HepG2 (cell line): ENCODE measurements at regions not wholly inside any gene's neighbourhood (a gene's known extent, or its start where the extent isn't known, plus 50 kb on each side); places are given as distances from the start of the nearest gene placed in this dataset.

Experiments
- JUNB ChIP-seq: sonication (generic); formaldehyde crosslinking; IDR thresholded peaks from 2 replicates; pipeline ENCODE4 v1.8.0; 2022; ENCODE audit warnings: missing genetic modification reagents, mild to moderate bottlenecking, borderline replicate concordance
- KDM5A ChIP-seq: fragments of 200-600 bp; sonication (generic); IDR thresholded peaks from 2 replicates; pipeline ENCODE4 v1.7.0; 2018; ENCODE audit warnings: antibody characterized with exemption, mild to moderate bottlenecking, low read length, borderline replicate concordance
- SETDB1 ChIP-seq: sonication (generic); formaldehyde crosslinking; IDR thresholded peaks from 2 replicates; pipeline ENCODE4 v1.5.1; 2020; ENCODE audit warnings: missing genetic modification reagents, mild to moderate bottlenecking, borderline replicate concordance
- ZNF350 ChIP-seq: sonication (generic); formaldehyde crosslinking; IDR thresholded peaks from 2 replicates; pipeline ENCODE4 v1.4.0; 2020; ENCODE audit warnings: mild to moderate bottlenecking, low read depth, missing genetic modification reagents, borderline replicate concordance
- TF ChIP-seq, protein P1 (sequence below): sonication (generic); formaldehyde crosslinking; IDR thresholded peaks from 2 replicates; pipeline ENCODE4 v1.5.1; 2020; ENCODE audit warnings: mild to moderate bottlenecking, missing genetic modification reagents, borderline replicate concordance
- TF ChIP-seq, protein P2 (sequence below): sonication (generic); formaldehyde crosslinking; IDR thresholded peaks from 2 replicates; pipeline ENCODE4 v1.5.1; 2020; ENCODE audit warnings: missing genetic modification reagents, mild to moderate bottlenecking, borderline replicate concordance
- TF ChIP-seq, protein P3 (sequence below), 2 experiments: fragments of 450-650 bp in 1 of 2; sonication (generic) in 1 of 2; formaldehyde crosslinking in 1 of 2; IDR thresholded peaks; 2 replicates each; pipeline versions ENCODE4 v1.6.1 to v1.8.0; 2016 to 2022; ENCODE audit warnings: antibody characterized with exemption in 1 of 2, mild to moderate bottlenecking in 1 of 2, missing genetic modification reagents in 1 of 2

DNA sequence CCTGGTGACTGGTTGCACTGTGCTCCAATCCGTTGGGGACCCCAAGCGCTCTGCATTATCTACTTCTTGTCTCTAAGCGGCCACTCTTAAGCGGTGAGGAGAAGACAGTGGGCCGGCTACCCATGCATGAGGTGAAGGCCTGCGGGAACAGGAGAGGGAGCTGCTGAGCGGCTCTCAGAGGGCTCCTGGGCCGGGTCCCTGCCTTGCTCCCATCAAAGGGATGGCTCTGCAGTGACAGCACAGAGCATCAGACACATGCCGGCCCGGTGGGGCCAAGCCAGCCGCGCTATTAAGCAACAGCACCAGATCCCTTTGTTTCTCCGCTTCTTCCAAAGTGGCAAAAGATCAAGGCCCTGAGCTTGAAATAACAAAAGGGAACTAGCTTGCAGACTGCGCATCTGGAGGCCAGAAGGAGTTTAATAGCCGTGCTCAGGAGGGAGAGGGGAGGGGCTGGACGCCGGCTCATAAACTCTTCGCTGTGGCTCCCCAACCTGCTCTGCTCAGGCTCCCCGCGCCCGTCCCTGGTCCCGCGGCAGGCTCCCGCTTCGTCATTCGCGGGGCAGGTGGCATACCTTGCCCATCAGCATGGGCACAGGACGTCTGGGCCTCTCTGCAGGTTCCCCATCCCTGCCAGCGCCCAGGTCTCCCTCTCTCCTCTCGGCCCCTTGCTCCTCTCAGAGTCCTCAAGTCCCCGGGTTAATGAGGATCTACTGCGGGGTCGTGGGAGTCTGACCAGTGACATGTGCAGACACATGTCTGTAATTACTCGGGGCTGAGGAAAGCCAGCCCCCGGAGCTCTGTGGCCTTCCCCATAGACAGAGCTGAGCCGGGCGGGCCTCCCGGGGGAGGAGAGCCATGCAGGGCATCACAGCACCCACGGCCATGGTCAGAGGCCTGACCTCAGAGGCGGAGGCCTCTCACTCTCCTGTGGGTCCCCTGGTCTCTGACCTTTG, 96.7 kb downstream of the ASB1 start (continued):
- TF ChIP-seq, protein P1, sequence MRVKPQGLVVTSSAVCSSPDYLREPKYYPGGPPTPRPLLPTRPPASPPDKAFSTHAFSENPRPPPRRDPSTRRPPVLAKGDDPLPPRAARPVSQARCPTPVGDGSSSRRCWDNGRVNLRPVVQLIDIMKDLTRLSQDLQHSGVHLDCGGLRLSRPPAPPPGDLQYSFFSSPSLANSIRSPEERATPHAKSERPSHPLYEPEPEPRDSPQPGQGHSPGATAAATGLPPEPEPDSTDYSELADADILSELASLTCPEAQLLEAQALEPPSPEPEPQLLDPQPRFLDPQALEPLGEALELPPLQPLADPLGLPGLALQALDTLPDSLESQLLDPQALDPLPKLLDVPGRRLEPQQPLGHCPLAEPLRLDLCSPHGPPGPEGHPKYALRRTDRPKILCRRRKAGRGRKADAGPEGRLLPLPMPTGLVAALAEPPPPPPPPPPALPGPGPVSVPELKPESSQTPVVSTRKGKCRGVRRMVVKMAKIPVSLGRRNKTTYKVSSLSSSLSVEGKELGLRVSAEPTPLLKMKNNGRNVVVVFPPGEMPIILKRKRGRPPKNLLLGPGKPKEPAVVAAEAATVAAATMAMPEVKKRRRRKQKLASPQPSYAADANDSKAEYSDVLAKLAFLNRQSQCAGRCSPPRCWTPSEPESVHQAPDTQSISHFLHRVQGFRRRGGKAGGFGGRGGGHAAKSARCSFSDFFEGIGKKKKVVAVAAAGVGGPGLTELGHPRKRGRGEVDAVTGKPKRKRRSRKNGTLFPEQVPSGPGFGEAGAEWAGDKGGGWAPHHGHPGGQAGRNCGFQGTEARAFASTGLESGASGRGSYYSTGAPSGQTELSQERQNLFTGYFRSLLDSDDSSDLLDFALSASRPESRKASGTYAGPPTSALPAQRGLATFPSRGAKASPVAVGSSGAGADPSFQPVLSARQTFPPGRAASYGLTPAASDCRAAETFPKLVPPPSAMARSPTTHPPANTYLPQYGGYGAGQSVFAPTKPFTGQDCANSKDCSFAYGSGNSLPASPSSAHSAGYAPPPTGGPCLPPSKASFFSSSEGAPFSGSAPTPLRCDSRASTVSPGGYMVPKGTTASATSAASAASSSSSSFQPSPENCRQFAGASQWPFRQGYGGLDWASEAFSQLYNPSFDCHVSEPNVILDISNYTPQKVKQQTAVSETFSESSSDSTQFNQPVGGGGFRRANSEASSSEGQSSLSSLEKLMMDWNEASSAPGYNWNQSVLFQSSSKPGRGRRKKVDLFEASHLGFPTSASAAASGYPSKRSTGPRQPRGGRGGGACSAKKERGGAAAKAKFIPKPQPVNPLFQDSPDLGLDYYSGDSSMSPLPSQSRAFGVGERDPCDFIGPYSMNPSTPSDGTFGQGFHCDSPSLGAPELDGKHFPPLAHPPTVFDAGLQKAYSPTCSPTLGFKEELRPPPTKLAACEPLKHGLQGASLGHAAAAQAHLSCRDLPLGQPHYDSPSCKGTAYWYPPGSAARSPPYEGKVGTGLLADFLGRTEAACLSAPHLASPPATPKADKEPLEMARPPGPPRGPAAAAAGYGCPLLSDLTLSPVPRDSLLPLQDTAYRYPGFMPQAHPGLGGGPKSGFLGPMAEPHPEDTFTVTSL (CRISPR knock-in tag): no peak
- no peak for TF ChIP-seq SETDB1 (CRISPR knock-in tag)
- TF ChIP-seq ZNF350 (CRISPR knock-in tag): peak; percentile 31; the same call in 1 of the 2 replicates
- TF ChIP-seq JUNB: no peak
- no peak for TF ChIP-seq KDM5A
- TF ChIP-seq, protein P2, sequence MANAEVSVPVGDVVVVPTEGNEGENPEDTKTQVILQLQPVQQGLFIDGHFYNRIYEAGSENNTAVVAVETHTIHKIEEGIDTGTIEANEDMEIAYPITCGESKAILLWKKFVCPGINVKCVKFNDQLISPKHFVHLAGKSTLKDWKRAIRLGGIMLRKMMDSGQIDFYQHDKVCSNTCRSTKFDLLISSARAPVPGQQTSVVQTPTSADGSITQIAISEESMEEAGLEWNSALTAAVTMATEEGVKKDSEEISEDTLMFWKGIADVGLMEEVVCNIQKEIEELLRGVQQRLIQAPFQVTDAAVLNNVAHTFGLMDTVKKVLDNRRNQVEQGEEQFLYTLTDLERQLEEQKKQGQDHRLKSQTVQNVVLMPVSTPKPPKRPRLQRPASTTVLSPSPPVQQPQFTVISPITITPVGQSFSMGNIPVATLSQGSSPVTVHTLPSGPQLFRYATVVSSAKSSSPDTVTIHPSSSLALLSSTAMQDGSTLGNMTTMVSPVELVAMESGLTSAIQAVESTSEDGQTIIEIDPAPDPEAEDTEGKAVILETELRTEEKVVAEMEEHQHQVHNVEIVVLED (CRISPR knock-in tag): no peak
- TF ChIP-seq, protein P3, sequence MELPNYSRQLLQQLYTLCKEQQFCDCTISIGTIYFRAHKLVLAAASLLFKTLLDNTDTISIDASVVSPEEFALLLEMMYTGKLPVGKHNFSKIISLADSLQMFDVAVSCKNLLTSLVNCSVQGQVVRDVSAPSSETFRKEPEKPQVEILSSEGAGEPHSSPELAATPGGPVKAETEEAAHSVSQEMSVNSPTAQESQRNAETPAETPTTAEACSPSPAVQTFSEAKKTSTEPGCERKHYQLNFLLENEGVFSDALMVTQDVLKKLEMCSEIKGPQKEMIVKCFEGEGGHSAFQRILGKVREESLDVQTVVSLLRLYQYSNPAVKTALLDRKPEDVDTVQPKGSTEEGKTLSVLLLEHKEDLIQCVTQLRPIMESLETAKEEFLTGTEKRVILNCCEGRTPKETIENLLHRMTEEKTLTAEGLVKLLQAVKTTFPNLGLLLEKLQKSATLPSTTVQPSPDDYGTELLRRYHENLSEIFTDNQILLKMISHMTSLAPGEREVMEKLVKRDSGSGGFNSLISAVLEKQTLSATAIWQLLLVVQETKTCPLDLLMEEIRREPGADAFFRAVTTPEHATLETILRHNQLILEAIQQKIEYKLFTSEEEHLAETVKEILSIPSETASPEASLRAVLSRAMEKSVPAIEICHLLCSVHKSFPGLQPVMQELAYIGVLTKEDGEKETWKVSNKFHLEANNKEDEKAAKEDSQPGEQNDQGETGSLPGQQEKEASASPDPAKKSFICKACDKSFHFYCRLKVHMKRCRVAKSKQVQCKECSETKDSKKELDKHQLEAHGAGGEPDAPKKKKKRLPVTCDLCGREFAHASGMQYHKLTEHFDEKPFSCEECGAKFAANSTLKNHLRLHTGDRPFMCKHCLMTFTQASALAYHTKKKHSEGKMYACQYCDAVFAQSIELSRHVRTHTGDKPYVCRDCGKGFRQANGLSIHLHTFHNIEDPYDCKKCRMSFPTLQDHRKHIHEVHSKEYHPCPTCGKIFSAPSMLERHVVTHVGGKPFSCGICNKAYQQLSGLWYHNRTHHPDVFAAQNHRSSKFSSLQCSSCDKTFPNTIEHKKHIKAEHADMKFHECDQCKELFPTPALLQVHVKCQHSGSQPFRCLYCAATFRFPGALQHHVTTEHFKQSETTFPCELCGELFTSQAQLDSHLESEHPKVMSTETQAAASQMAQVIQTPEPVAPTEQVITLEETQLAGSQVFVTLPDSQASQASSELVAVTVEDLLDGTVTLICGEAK (IDR thresholded peaks at IDR 0.05): no peak
- TF ChIP-seq, protein P3 (CRISPR knock-in tag; IDR thresholded peaks at IDR 0.05): no peak
